ENCODE measurements at regions not wholly inside any gene's neighbourhood (a gene's known extent, or its start where the extent isn't known, plus 50 kb on each side); places are given as distances from the start of the nearest gene placed in this dataset.

- TF ChIP-seq CTCF (conservative IDR thresholded peaks at IDR 0.05; ENCODE audit: low read depth in 2 of 2) (no peak), POLR2AphosphoS5 (IDR thresholded peaks at IDR 0.05; ENCODE audit: low read depth) (no peak), NANOG (IDR thresholded peaks at IDR 0.05; ENCODE audit: borderline replicate concordance) (no peak), EZH2 (IDR thresholded peaks at IDR 0.05; ENCODE audit: low read depth, unreplicated experiment) (no peak), ZNF462 (CRISPR knock-in tag; IDR thresholded peaks at IDR 0.05) (no peak), ZNF114 (CRISPR knock-in tag; IDR thresholded peaks at IDR 0.05) (no peak), REST (IDR thresholded peaks at IDR 0.05; ENCODE audit: unreplicated experiment) (no peak), EZH2phosphoT487 (IDR thresholded peaks at IDR 0.05; ENCODE audit: unreplicated experiment) (no peak), CREB1 (CRISPR knock-in tag; IDR thresholded peaks at IDR 0.05; ENCODE audit: low read depth) (no peak)
Observed at GRCh38 chr10:27612551-27613035, 108.5 kb downstream of the RAB18 start.

Data from GM23338 (cell line).